Fibroblast of villous mesenchyme (primary cell): ENCODE measurements at regions not wholly inside any gene's neighbourhood (a gene's known extent, or its start where the extent isn't known, plus 50 kb on each side); places are given as distances from the start of the nearest gene placed in this dataset.
A peak's percentile ranks its signal among the peaks of the same experiment; 100 is the strongest.

Experiments used
- DNase-seq: peaks from one replicate; pipeline ENCODE4 v3.0.0-alpha.2; 2010; ENCODE audit warnings: low read depth
- H3K4me3 ChIP-seq: 2 replicates; pipeline ENCODE4 v1.5.1; 2011; ENCODE audit warnings: low read depth, mild to moderate bottlenecking, low read length
- TF ChIP-seq, protein P1 (sequence below): IDR thresholded peaks from 2 replicates; pipeline ENCODE4 v1.5.1; 2012; ENCODE audit warnings: low read depth, mild to moderate bottlenecking, low read length; ENCODE audit not compliant: insufficient read depth

GRCh38 chr2:12046641-12047040, 300.2 kb downstream of the LPIN1 start:
- TF ChIP-seq, protein P1, sequence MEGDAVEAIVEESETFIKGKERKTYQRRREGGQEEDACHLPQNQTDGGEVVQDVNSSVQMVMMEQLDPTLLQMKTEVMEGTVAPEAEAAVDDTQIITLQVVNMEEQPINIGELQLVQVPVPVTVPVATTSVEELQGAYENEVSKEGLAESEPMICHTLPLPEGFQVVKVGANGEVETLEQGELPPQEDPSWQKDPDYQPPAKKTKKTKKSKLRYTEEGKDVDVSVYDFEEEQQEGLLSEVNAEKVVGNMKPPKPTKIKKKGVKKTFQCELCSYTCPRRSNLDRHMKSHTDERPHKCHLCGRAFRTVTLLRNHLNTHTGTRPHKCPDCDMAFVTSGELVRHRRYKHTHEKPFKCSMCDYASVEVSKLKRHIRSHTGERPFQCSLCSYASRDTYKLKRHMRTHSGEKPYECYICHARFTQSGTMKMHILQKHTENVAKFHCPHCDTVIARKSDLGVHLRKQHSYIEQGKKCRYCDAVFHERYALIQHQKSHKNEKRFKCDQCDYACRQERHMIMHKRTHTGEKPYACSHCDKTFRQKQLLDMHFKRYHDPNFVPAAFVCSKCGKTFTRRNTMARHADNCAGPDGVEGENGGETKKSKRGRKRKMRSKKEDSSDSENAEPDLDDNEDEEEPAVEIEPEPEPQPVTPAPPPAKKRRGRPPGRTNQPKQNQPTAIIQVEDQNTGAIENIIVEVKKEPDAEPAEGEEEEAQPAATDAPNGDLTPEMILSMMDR = no peak
- H3K4me3 ChIP-seq = no peak overlapping the region
- peak; percentile 35 for DNase-seq

DNA sequence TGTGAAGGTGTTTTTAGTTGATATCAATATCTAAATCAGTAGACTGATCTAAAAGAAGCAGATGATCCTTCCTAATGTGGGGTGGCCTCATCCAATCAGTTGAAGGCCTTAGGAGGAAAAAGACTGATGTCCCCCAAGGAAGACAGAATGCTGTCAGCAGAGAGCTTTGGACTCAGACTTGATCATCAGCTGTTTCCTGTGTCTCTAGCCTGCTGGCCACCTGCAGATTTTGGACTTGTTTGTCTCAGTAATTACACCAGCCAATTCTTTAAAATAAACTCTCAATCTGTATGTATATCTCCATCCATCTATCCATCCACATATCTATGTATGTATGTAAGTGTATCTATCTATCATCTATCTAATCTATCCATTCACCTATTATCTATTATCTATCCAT, 301.3 kb downstream of the LPIN1 start:
- no peak overlapping the region for H3K4me3 ChIP-seq
- TF ChIP-seq, protein P1 = no peak
- DNase-seq = no peak

- no peak overlapping the region for H3K4me3 ChIP-seq
- TF ChIP-seq, protein P1 = peak; percentile 25
- no peak for DNase-seq
These were observed 302.1 kb downstream of the LPIN1 start for GRCh38 chr2:12048550-12048949.

DNA sequence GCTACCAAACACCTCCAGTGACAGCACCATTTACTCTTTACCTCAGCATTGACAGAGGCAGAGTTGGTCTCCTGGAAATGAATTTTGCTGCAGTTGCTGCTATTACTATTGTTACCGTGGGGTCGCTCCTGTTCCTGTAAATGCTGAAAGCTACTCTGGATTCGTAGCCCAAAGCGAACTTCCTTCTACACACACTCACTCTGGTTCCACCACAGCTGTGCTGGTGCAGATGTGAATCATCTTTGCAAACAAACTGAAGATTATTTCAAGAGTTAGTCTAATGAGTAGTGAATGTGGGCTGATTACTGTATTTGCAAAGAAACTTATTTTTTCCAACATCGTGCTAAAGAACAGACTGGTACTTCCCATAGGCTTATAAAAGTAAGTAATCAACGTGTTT, 304.0 kb downstream of the LPIN1 start:
- H3K4me3 ChIP-seq = no peak overlapping the region
- DNase-seq = peak; percentile 87
- TF ChIP-seq, protein P1 = peak; percentile 34

DNA sequence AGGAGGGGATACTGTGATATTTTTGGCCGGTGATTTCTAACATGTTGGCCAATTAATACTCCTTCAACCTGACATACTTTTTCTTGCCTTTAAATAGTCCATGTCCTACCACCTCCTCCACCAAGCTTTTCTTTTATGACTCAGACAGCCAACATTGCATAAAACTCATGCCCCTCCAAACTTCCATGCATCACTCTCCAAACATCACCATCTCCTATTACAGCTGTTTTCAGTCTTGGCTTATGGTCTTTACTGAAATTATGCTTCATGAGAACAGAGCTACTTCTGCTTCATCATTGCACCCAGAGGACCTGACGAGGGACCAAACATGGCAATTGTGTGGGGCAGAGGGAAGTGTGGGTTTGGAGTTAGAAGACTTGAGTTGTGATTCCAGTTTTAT, 305.4 kb downstream of the LPIN1 start:
- H3K4me3 ChIP-seq = no peak overlapping the region
- DNase-seq = peak; percentile 38
- TF ChIP-seq, protein P1 = no peak

DNA sequence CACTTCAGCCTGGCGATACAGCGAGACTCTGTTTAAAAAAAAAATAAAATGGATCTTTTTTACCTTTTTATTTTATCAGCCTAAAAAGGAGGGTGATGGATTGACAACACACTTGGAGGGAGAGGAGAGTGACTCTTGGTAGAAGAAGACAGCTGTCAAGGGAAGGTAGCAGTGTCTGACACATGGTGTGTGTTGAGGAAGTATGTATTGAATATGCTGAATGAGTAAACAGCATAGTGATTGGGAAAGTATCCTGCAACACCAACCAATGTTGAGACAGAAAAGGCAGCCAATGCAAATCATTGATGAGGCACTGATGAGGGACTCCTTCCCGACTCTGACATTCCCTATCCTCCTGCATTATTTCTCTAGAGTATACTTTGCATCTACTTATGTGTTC, 306.4 kb downstream of the LPIN1 start:
- no peak for DNase-seq
- no peak overlapping the region for H3K4me3 ChIP-seq
- TF ChIP-seq, protein P1 = no peak

DNA sequence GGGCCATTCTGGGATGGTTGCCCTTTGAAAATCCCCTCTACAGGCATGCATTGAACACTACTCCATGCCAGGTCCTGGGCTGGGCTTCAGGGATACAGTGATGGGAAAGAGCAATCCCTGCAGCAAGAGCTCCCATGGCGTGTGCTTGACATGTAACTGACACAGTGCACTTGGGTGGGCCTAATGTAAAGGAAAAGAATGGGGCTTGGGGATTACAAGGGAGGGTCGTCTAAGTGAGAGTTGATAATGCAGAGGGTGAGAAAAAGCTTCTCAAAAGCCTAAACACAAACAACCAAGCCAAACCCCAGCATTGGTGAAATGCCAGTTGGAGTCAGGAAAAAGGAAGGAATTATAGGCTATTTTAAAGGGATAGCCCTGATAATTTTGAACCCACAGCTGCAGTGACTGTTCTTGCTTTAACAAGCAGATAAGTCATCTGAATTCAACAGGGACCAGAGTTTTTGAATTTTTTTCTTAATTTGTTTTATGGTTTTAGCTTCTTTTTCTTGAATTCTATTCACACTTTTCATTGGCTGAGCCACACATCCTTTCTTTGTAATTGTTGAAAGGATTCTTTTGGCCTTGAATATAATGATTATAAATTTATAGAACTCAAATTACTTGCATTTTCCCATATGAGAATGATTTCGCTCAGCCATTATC, 308.7 kb downstream of the LPIN1 start:
- DNase-seq = no peak
- TF ChIP-seq, protein P1 = no peak
- H3K4me3 ChIP-seq = no peak overlapping the region
